ENCODE measurements at regions not wholly inside any gene's neighbourhood (a gene's known extent, or its start where the extent isn't known, plus 50 kb on each side); places are given as distances from the start of the nearest gene placed in this dataset.

GRCh38 chr20:33914919-33915318 lies 78.8 kb upstream of the RALY start:
- intact Hi-C loops (cut with DNase I): no loop called here
- H3K9me3 ChIP-seq: no peaks in the 10 kb centered on the region
- no peak overlapping the region for H3K27ac ChIP-seq
- no peak for DNase-seq
- no peak for TF ChIP-seq POLR2A (IDR thresholded peaks at IDR 0.05)
- no peak for TF ChIP-seq CTCF (IDR thresholded peaks at IDR 0.05)
- 59 to 61% methylated on average over 4 of the region's 4 CpGs for WGBS, 2 donors
- no peaks in the 10 kb centered on the region for H3K27me3 ChIP-seq
- H3K4me3 ChIP-seq: no peak overlapping the region
- peaks cover 0 to 20% (median 0%) of the 10 kb centered on the region in 3 donors for H3K4me1 ChIP-seq
- no peaks in the 10 kb centered on the region for H3K36me3 ChIP-seq

GRCh38 chr20:33915726-33916331 lies 77.9 kb upstream of the RALY start:
- no peak overlapping the region for H3K4me3 ChIP-seq
- no peaks in the 10 kb centered on the region for H3K9me3 ChIP-seq
- no peaks in the 10 kb centered on the region for H3K36me3 ChIP-seq
- intact Hi-C loops (cut with DNase I): no loop called here
- WGBS, 2 donors: 77% methylated on average over 6 of the region's 6 CpGs
- no peak for DNase-seq
- no peaks in the 10 kb centered on the region for H3K27me3 ChIP-seq
- H3K27ac ChIP-seq: no peak overlapping the region
- TF ChIP-seq POLR2A (IDR thresholded peaks at IDR 0.05) (no peak), CTCF (IDR thresholded peaks at IDR 0.05) (peak; percentile 34 to 66 (median 49))
- peaks cover 0 to 11% (median 0%) of the 10 kb centered on the region in 3 donors for H3K4me1 ChIP-seq

DNA sequence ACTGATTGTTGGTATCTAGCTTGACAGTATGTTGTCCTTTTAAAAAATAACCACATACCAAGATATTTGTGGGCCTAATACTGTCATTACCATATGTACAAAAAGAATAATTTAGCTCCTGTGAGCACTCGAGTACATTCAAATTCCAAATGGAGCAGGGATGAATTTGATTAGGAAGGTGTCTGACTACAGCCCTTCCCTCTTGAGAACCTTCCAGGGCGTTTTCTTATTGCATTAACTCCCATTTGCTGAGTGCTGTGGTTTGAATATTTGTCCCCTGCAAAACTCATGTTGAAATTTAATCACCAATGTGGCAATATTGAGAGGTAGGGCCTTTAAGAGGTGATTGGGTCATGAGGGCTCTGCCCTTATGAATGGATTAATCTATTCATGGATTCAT lies 76.9 kb upstream of the RALY start:
- no peaks in the 10 kb centered on the region for H3K36me3 ChIP-seq
- H3K4me1 ChIP-seq: peaks cover 0 to 11% (median 0%) of the 10 kb centered on the region in 3 donors
- TF ChIP-seq CTCF (IDR thresholded peaks at IDR 0.05) (no peak), POLR2A (IDR thresholded peaks at IDR 0.05) (no peak)
- no peak overlapping the region for H3K27ac ChIP-seq
- no peak for DNase-seq
- H3K27me3 ChIP-seq: no peaks in the 10 kb centered on the region
- intact Hi-C loops (cut with DNase I): no loop called here
- no peaks in the 10 kb centered on the region for H3K9me3 ChIP-seq
- H3K4me3 ChIP-seq: no peak overlapping the region
- WGBS, 2 donors: 77 to 80% methylated on average over 2 of the region's 2 CpGs

DNA sequence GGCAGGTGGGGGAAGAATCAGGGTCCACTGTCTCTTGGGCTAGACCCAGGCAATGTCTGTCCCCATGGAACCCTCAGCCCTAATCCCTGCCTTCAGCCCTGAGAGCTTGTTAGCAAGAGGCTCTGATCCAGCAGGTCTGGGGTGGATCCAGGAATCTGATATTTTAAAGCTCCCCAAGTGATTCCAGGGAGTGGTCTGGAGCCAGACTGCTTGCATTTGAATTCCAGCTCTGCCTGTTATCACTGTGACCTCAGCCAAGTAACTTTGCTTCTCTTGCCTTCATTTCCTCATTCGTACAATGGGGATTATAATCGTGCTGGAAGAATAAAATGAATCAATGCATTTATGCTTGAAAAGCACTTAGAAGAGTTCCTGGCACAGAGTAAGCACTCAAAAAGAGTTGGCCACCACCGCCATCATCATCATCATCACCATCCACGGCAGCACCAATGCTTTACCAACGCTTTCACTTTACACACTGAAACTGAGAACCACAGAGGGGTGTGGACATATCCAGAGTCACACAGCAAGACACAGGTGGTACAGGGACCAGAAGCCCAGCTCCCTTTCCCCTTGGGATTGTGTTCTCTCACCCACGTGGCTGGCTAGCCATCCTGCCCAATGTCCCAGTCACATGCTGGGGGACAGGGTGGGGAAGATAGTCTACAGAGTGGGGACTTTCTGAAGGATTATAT lies 75.7 kb upstream of the RALY start:
- H3K27ac ChIP-seq: no peak overlapping the region
- 54 to 57% methylated on average over 6 of the region's 6 CpGs for WGBS, 2 donors
- no peak for DNase-seq
- TF ChIP-seq POLR2A (IDR thresholded peaks at IDR 0.05) (no peak), CTCF (IDR thresholded peaks at IDR 0.05) (no peak)
- H3K4me3 ChIP-seq: no peak overlapping the region
- H3K27me3 ChIP-seq: no peaks in the 10 kb centered on the region
- no peaks in the 10 kb centered on the region for H3K9me3 ChIP-seq
- H3K4me1 ChIP-seq: peaks cover 0 to 11% (median 0%) of the 10 kb centered on the region in 3 donors
- intact Hi-C loops (cut with DNase I): no loop called here
- no peaks in the 10 kb centered on the region for H3K36me3 ChIP-seq

DNA sequence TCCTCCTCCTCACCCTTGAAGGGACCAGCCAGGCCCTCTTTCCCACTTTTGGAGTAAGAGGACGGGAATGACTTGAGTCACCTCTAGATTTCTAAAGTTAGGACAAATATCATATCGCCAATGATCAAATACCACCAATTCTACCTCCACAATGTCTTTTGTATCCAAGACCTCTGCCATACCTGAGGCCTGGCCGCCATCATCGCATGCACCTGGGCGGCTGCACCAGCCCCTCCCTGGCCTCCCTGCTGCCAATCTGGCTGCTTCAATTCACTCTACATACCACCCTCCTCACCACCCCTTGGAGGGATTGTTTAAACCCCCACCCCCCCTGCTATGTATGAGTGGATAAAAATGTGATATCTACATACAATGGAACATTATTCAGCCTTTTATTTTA lies 75.0 kb upstream of the RALY start:
- no peak for DNase-seq
- Histone ChIP-seq H3K4me1 (peaks cover 0 to 11% (median 0%) of the 10 kb centered on the region in 3 donors), H3K9me3 (no peaks in the 10 kb centered on the region), H3K27me3 (no peaks in the 10 kb centered on the region), H3K4me3 (no peak overlapping the region), H3K27ac (no peak overlapping the region), H3K36me3 (no peaks in the 10 kb centered on the region)
- TF ChIP-seq CTCF (IDR thresholded peaks at IDR 0.05): no peak
- TF ChIP-seq POLR2A (IDR thresholded peaks at IDR 0.05): no peak
- WGBS, 2 donors: 83 to 88% methylated on average over 5 of the region's 5 CpGs
- intact Hi-C loops (cut with DNase I): no loop called here
